DMS53 treated with DMSO at 0.1 percent for 48 hours (cell line): ENCODE measurements at regions not wholly inside any gene's neighbourhood (a gene's known extent, or its start where the extent isn't known, plus 50 kb on each side); places are given as distances from the start of the nearest gene placed in this dataset.

Experiments used
- DNase-seq: peaks from one replicate; lab custom pipeline; 2025; ENCODE audit not compliant: unreplicated experiment; lab: John Stamatoyannopoulos, UW

- no peak for DNase-seq
These were observed 94.6 kb upstream of the DAAM1 start for GRCh38 chr14:59093902-59094301.

DNA sequence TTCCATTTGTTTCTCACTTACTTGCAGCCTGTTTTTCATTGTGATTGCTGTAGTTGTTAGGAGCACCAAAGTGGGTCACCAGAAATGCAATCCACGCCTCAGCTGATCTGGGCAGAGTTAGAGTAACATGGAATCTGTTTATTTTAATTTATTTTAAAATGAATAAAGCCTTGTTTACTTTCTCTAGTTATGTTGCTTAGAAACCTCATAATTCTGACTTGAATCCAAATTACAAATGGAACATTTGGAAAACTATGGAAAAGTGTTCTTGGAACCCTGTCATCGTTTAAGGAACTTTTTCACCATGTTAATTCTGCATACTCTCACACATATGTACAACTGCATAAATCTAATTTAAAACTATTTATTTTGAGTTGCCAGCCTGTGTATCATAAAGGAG, 92.2 kb upstream of the DAAM1 start:
- DNase-seq = no peak

DNA sequence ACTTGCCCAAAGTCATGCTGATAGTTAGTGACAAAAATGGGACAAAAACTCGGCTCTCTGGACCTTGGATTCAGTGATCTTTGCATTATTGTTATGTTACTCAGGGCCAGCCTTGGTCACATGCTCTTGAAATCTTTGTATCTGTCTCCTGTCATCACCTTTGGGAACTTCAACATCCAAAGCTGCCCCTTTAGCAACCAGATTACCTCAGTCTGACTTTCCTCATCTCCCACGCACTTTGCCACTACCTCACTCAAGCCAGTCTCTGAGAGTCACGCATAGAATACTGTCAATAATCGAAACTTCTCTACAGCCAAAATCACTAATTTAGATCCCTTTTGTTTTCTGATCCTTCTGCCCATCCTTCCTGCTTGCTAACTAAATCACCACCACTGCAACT, 90.8 kb upstream of the DAAM1 start:
- DNase-seq = no peak

DNA sequence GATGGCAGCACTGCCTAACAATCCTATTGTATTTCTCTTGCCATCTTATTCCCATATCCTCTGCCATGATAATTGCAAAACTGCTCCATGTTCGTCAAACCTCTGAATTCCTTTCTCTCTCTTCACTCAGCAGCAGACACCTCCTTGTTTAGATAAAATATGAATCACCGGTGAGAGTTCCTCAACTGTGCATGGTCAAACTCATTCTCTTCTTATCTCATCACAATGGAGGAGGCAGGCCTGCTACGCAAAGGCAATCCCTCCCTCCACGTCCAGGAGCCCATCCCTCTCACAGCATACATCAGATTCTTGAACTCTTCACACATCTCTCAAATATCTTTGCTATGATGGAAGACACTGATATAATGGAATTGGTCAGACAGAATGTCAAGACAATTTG, 90.1 kb upstream of the DAAM1 start:
- DNase-seq = no peak

DNA sequence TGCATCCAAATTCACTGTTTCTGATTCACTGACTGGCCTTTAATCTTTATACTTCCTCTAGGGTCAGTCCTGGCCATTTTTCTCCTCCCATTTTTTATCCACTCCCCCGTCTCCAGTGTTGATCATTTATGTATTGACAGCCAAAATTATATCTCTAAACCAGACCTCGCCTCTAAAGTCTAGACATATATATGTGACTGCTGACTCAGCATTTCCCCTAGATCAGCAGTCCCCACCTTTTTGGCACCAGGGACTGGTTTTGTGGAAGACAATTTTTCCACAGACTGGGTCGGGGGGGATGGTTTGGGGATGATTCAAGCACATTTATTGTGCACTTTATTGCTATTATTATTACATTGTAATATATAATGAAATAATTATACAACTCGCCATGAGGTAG, 88.3 kb upstream of the DAAM1 start:
- no peak for DNase-seq

GRCh38 chr14:59101476-59101875, 87.0 kb upstream of the DAAM1 start:
- DNase-seq = no peak

- no peak for DNase-seq
These were observed 85.1 kb upstream of the DAAM1 start for GRCh38 chr14:59103396-59103795.

DNA sequence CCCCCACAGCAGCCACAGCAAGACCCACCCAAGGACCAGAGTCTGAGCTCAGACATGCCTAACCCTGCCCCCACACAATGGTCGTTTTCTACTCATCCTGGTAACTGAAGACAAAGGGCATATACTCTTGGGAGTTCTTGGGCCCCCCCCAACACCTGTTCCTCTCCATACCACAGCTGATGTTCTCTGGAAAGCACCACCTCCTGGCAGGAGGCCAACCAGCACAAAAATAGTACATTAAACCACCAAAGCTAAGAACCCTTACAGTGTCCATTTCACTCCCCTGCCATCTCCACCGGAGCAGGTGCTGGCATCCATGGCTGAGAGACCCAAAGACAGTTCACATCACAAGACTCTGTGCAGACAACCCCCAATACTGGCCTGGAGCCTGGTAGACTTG, 80.6 kb upstream of the DAAM1 start:
- DNase-seq = no peak

DNA sequence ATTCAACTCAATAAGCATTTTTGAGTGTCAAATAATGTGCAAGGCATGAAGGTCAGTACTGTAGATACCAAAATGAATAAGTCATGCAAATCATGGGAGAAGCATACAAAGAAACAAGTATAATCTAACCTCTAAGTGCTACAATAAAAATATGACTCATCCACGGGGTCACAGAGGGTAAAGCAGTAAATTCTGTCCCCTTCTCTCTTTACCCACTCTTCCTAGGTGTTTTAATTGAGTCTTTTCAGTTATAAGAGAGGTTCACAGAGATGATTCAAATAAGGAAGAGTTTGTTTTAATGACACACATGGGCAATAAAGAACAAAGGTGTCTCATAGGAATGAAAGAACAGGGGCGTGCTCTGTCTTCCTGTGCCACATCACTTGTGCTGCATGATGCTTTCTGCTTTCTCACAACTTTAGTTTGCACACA, 71.5 kb upstream of the DAAM1 start:
- DNase-seq = peak; percentile 61

DNA sequence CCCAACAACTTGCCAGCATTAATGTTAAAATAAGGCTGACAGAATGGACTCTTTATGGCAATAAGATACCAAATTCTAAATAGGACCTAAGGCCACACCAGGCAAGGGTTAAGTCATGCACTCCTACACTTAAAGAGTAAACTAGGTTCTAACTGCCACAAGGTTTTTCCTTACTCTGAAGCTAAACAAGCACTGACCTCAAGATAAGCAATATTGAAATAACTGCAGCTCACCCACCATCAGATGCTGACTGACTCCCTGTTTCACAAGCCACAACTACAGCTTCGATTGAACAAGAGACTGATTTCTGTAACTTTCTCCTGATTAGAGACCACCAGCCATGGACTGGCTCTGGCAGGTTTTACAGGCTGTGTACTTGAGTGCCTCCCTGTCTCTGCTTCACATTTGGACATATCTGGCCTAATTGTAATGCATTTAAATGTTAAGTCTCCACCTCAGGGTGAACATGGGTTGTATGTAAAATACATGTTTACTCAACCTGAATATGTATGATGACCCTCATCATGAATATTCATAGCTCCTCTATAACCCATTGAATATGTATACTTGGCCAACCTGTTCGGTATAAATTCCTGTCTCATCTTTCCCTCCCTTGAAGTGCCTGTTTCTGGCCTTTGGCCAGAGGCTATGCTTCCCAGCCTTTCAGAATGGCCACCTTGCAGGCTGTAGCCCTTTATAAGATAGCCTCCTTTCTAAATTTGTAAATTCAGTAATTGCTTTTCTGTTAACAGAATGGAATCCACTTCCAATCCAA, 70.5 kb upstream of the DAAM1 start:
- peak; percentile 5 for DNase-seq

- no peak for DNase-seq
These were observed 67.5 kb upstream of the DAAM1 start for GRCh38 chr14:59120921-59121320.

GRCh38 chr14:59123531-59123930, 64.9 kb upstream of the DAAM1 start:
- no peak for DNase-seq

DNA sequence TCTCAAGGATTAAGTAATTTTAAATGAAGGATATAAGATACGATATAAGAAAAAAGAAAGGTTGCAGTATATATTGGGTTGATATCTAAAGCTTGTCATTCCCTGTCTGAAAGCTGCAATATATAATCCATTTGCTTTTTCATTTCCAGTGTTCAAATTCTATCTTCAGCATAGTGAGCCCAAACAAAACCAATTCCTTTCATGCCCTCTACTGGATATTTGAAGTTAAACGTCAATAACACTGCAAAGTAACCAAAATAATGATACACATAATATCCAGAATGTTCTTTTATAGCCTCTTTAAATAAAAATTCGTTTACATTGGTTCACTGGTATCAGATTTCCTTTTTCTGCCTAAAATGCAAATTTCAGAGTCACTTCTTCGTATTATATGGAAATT, 64.5 kb upstream of the DAAM1 start:
- peak; percentile 3 for DNase-seq

DNA sequence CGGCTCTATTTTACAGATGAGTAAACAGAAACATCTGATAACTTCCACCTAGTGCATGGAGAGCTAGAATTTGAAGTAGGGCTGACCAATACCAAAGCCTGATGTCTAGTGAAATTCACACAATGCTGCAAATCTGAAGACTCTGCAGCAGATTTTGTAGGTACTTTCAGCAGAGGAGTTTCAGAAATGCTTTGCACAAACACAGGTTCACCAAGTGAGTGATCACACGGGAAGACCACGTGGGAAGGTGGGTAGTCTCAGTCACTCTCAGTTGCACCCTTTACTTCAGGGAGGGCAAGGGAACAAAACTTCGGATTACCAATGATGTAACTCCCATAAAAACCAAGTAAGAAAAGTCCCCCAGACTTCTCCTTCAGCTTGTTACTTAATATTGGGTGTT, 63.3 kb upstream of the DAAM1 start:
- DNase-seq = no peak

GRCh38 chr14:59126714-59127436, 61.6 kb upstream of the DAAM1 start:
- peak; percentile 49 for DNase-seq

GRCh38 chr14:59127437-59127732, 61.1 kb upstream of the DAAM1 start:
- no peak for DNase-seq

GRCh38 chr14:59130462-59130861, 58.0 kb upstream of the DAAM1 start:
- no peak for DNase-seq

- no peak for DNase-seq
These were observed 56.3 kb upstream of the DAAM1 start for GRCh38 chr14:59131938-59132795.

DNA sequence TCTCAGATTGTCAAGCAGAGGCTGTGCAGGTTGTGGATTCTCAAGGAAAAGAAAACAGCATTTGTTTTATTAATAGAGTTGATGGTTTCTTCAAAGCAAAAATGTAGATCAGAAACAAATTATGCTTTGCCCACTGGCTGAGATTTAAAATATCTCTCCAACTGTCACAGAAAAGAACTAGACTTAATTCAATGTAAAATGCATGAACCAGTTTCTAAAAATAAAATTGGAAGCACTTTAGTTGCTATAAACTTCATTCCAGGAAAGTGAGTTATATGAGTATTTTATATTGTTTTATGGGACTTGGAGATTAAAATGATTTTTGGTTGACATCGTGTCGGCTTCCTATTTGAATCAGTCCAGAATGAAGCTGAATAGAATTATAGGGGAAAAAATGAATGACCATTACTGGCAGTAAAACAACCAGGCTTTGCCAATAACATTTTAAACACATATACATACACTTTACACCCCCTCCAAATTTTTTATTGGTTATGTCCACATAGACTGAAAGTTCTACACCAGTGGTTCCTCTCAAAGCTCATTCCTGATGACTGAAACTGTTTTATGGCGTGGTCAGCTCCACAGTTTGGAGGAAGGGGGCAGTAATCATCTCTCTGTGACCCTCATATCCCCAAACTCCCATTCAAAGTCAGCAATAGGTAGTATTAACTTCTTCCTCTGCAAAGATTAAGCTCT, 55.5 kb upstream of the DAAM1 start:
- no peak for DNase-seq

DNA sequence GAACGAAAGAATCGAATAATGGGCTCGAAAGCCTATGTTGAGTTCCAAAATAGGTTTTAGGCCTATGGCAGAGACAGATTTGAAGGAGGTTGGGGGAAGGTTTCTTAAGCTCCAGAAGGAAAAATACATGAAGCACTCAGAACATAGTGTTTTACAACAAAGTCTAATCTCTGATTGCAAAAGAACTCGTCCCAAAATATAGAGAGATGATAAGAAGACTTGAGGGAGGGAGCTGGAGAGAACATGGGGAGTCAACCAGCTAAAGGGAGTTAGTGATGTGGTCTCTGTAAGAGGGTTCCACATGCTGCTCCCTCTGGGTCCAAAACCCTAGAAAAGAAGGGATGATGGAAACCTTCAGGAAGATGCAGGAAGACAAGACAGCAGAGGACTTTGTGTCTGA, 54.8 kb upstream of the DAAM1 start:
- no peak for DNase-seq

DNA sequence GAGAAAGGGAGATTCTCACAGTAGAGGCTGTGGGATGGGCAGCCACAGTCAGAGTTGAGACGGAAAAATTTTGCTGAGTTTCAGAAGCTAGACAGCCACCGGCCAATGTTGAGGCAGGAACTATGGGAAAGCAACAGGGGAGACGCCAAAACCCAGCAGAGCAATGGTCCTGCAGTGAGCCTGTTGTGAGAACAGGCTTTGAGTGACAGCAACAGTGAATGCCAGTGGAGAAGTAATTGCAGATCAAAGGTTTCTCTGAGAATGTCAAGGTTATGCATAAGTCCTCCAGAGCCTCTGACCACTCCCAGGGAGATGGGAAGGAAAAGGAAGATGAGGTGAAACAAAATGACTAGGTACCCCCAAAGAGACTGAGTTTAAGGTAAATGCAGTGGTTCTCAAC, 54.2 kb upstream of the DAAM1 start:
- DNase-seq = no peak
